KMS-11 (cell line): ENCODE measurements at regions not wholly inside any gene's neighbourhood (a gene's known extent, or its start where the extent isn't known, plus 50 kb on each side); places are given as distances from the start of the nearest gene placed in this dataset.

Experiments used
- H2AFZ ChIP-seq: fragments of 200-600 bp; sonication (generic); 2 replicates; pipeline ENCODE4 v1.6.1; 2016; ENCODE audit warnings: antibody characterized with exemption, mixed run types, low read depth
- H3K27ac ChIP-seq: fragments of 200-600 bp; sonication (generic); 2 replicates; pipeline ENCODE4 v1.6.1; 2016; ENCODE audit warnings: mild to moderate bottlenecking, mixed run types
- H3K27me3 ChIP-seq: fragments of 200-600 bp; sonication (generic); 2 replicates; pipeline ENCODE4 v1.6.1; 2017; ENCODE audit warnings: mild to moderate bottlenecking, low read depth, mixed run types, moderate library complexity; ENCODE audit not compliant: insufficient read depth
- H3K36me3 ChIP-seq: fragments of 200-600 bp; sonication (generic); 2 replicates; pipeline ENCODE4 v1.6.1; 2017; ENCODE audit warnings: mild to moderate bottlenecking, mixed run types; ENCODE audit not compliant: insufficient read depth
- H3K4me1 ChIP-seq: fragments of 200-600 bp; sonication (generic); 2 replicates; pipeline ENCODE4 v1.6.1; 2016; ENCODE audit warnings: mild to moderate bottlenecking, low read depth, mixed run types; ENCODE audit not compliant: poor library complexity, severe bottlenecking
- H3K4me2 ChIP-seq: fragments of 200-600 bp; sonication (generic); 2 replicates; pipeline ENCODE4 v1.7.0; 2016; ENCODE audit warnings: mild to moderate bottlenecking, mixed run types
- H3K4me3 ChIP-seq: fragments of 200-600 bp; sonication (generic); IDR thresholded peaks from 2 replicates; pipeline ENCODE4 v1.6.1; 2017; ENCODE audit warnings: low read depth, low read length, mixed read lengths; ENCODE audit not compliant: insufficient read depth
- H3K79me2 ChIP-seq: fragments of 200-600 bp; sonication (generic); 2 replicates; pipeline ENCODE4 v1.6.1; 2016; ENCODE audit warnings: low read depth, mixed run types; ENCODE audit not compliant: insufficient read depth
- H3K9ac ChIP-seq: fragments of 200-600 bp; sonication (generic); 2 replicates; pipeline ENCODE4 v1.6.1; 2016; ENCODE audit warnings: mild to moderate bottlenecking, mixed run types
- H4K20me1 ChIP-seq: fragments of 200-600 bp; sonication (generic); 2 replicates; pipeline ENCODE4 v1.6.1; 2016; ENCODE audit warnings: mild to moderate bottlenecking, mixed run types; ENCODE audit not compliant: insufficient read depth
- TF ChIP-seq, protein P1 (sequence below): fragments of 200-600 bp; sonication (generic); conservative IDR thresholded peaks from 2 replicates; pipeline ENCODE4 v1.6.1; 2017; ENCODE audit warnings: low read depth, mild to moderate bottlenecking, antibody characterized with exemption, low read length, moderate library complexity, mixed read lengths

DNA sequence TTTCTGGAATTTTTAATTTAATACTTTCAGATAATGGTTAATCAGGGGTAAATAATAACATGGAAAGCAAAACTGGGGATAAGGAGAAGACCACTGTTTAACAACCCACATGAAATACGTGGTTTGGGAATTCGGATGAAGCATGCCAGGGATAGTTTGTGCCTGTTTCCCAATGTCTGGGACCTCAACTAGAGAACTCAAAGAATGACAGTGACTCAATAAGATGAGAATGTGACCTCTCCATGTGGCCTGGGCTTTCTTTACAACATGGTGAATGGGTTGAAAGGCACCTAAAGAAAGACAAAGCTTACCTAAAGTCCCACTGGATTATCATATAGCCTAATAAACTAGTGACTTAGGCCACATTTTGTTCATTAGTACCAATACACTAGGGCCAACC is 460.3 kb upstream of the LRFN5 start:
- no peaks in the 10 kb centered on the region for H3K36me3 ChIP-seq
- no peaks in the 10 kb centered on the region for H3K79me2 ChIP-seq
- no peak overlapping the region for H3K9ac ChIP-seq
- H3K4me1 ChIP-seq = no peaks in the 10 kb centered on the region
- H3K27me3 ChIP-seq = no peaks in the 10 kb centered on the region
- no peaks in the 10 kb centered on the region for H4K20me1 ChIP-seq
- H3K4me2 ChIP-seq = no peak overlapping the region
- H3K27ac ChIP-seq = no peak overlapping the region
- H3K4me3 ChIP-seq = no peak overlapping the region
- H2AFZ ChIP-seq = no peak overlapping the region
- TF ChIP-seq, protein P1, sequence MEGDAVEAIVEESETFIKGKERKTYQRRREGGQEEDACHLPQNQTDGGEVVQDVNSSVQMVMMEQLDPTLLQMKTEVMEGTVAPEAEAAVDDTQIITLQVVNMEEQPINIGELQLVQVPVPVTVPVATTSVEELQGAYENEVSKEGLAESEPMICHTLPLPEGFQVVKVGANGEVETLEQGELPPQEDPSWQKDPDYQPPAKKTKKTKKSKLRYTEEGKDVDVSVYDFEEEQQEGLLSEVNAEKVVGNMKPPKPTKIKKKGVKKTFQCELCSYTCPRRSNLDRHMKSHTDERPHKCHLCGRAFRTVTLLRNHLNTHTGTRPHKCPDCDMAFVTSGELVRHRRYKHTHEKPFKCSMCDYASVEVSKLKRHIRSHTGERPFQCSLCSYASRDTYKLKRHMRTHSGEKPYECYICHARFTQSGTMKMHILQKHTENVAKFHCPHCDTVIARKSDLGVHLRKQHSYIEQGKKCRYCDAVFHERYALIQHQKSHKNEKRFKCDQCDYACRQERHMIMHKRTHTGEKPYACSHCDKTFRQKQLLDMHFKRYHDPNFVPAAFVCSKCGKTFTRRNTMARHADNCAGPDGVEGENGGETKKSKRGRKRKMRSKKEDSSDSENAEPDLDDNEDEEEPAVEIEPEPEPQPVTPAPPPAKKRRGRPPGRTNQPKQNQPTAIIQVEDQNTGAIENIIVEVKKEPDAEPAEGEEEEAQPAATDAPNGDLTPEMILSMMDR = no peak

DNA sequence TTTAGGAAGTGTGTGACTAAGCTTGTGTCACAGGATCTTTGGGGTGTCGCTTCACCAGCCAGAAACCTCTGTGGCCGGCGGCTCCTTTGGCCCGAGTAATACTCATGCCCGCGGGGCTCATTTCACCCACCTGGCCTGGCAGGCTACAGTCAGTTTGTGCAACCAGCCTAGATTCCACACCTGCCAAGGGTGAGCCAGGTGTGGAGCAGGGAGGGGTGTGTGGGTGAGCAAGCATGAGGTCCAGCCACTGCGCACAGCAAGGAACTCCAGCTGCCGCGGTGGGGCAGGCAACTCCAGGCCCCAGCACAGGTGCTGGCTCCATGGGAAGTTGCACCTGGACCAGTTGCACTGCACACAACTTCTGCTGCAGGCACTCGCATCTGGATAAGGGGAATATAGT is 462.3 kb upstream of the LRFN5 start:
- Histone ChIP-seq H3K4me3 (no peak overlapping the region), H3K4me2 (no peak overlapping the region), H2AFZ (no peak overlapping the region), H3K9ac (no peak overlapping the region), H3K27ac (no peak overlapping the region), H3K27me3 (no peaks in the 10 kb centered on the region), H3K36me3 (no peaks in the 10 kb centered on the region), H3K79me2 (no peaks in the 10 kb centered on the region), H4K20me1 (no peaks in the 10 kb centered on the region), H3K4me1 (no peaks in the 10 kb centered on the region)
- TF ChIP-seq, protein P1 = no peak

DNA sequence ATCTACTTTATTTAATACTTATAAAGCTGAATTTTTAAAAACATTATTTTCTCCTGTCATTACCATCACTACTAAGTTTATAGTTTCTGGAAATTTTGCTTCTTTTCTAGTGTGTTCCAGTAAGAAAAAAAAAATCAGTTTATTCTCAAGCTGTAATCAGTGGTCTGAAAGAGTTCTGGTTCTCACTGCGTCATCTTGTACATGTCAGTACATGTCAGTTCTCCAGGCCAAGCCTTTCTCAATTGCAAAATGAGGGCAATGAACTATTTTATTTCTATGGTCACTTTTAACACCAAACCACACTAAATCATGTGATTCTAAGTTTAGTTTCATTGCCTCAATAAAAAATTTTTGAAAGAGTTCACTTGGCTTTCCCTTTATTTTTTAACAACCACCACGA is 468.9 kb upstream of the LRFN5 start:
- Histone ChIP-seq H3K4me2 (no peak overlapping the region), H3K4me1 (no peaks in the 10 kb centered on the region), H2AFZ (no peak overlapping the region), H3K27ac (no peak overlapping the region), H4K20me1 (no peaks in the 10 kb centered on the region), H3K79me2 (no peaks in the 10 kb centered on the region), H3K27me3 (no peaks in the 10 kb centered on the region), H3K4me3 (no peak overlapping the region), H3K9ac (no peak overlapping the region), H3K36me3 (no peaks in the 10 kb centered on the region)
- TF ChIP-seq, protein P1 = no peak

- Histone ChIP-seq H3K9ac (no peak overlapping the region), H3K4me3 (no peak overlapping the region), H3K36me3 (no peaks in the 10 kb centered on the region), H3K27me3 (no peaks in the 10 kb centered on the region), H3K27ac (no peak overlapping the region), H2AFZ (no peak overlapping the region), H3K4me2 (no peak overlapping the region), H3K79me2 (no peaks in the 10 kb centered on the region), H3K4me1 (no peaks in the 10 kb centered on the region), H4K20me1 (no peaks in the 10 kb centered on the region)
- TF ChIP-seq, protein P1 = no peak
Measured at GRCh38 chr14:41130274-41130673, 476.4 kb upstream of the LRFN5 start.

- Histone ChIP-seq H3K79me2 (no peaks in the 10 kb centered on the region), H3K4me3 (no peak overlapping the region), H3K27ac (no peak overlapping the region)
Measured at GRCh38 chr14:41120402-41120801, 486.3 kb upstream of the LRFN5 start.

More at GRCh38 chr14:41120402-41120801, 486.3 kb upstream of the LRFN5 start:
- Histone ChIP-seq H3K9ac (no peak overlapping the region), H3K27me3 (no peaks in the 10 kb centered on the region), H3K36me3 (no peaks in the 10 kb centered on the region), H3K4me1 (no peaks in the 10 kb centered on the region), H3K4me2 (no peak overlapping the region), H4K20me1 (no peaks in the 10 kb centered on the region), H2AFZ (no peak overlapping the region)
- TF ChIP-seq, protein P1 = no peak
